Karpas-422 (cell line): ENCODE measurements at regions not wholly inside any gene's neighbourhood (a gene's known extent, or its start where the extent isn't known, plus 50 kb on each side); places are given as distances from the start of the nearest gene placed in this dataset.
"Not testable (repeated sequence)": the region's sequence is repeated elsewhere in the genome, so short reads cannot be mapped to it uniquely, and the experiment has no call there.

Experiments used
- DNase-seq: peaks from one replicate; pipeline ENCODE4 v3.0.0-alpha.2; 2015
- H2AFZ ChIP-seq: fragments of 200-600 bp; sonication (generic); 2 replicates; pipeline ENCODE4 v1.6.1; 2014; ENCODE audit warnings: antibody characterized with exemption, low read length, mixed read lengths
- H3K27ac ChIP-seq: fragments of 200-600 bp; sonication (generic); 2 replicates; pipeline ENCODE4 v1.5.1; 2014; ENCODE audit warnings: mild to moderate bottlenecking, low read length, moderate library complexity
- H3K27me3 ChIP-seq: fragments of 200-600 bp; sonication (generic); 2 replicates; pipeline ENCODE4 v1.6.1; 2014; ENCODE audit warnings: low read length, mixed read lengths
- H3K36me3 ChIP-seq: fragments of 200-600 bp; sonication (generic); 2 replicates; pipeline ENCODE4 v1.6.1; 2014; ENCODE audit warnings: low read length, mixed read lengths; ENCODE audit not compliant: insufficient read depth
- H3K4me1 ChIP-seq: fragments of 200-600 bp; sonication (generic); 2 replicates; pipeline ENCODE4 v1.6.1; 2014; ENCODE audit warnings: mild to moderate bottlenecking, low read length, mixed read lengths
- H3K4me2 ChIP-seq: fragments of 200-600 bp; sonication (generic); 2 replicates; pipeline ENCODE4 v1.6.1; 2014; ENCODE audit warnings: low read length, low read depth, mild to moderate bottlenecking; ENCODE audit not compliant: poor library complexity, severe bottlenecking
- H3K4me3 ChIP-seq: fragments of 200-600 bp; sonication (generic); 2 replicates; pipeline ENCODE4 v1.5.1; 2014; ENCODE audit warnings: mild to moderate bottlenecking, antibody characterized with exemption, low read length, mixed read lengths
- H3K79me2 ChIP-seq: fragments of 200-600 bp; sonication (generic); 2 replicates; pipeline ENCODE4 v1.6.1; 2014; ENCODE audit warnings: mild to moderate bottlenecking, low read length, mixed read lengths
- H3K9ac ChIP-seq: fragments of 200-600 bp; sonication (generic); 2 replicates; pipeline ENCODE4 v1.6.0; 2014; ENCODE audit warnings: low read length
- H3K9me2 ChIP-seq: fragments of 200-600 bp; sonication (generic), shearing (Covaris generic); replicated peaks from 2 replicates; pipeline ENCODE4 v1.6.0; 2014; ENCODE audit warnings: mild to moderate bottlenecking, low read length, moderate library complexity; ENCODE audit not compliant: insufficient read depth
- H3K9me3 ChIP-seq: fragments of 300-700, 200-600 bp; sonication (generic); 2 replicates; pipeline ENCODE4 v1.6.1; 2014; ENCODE audit warnings: low read length, mixed read lengths
- H4K20me1 ChIP-seq: fragments of 200-600 bp; sonication (generic); 2 replicates; pipeline ENCODE4 v1.6.1; 2014; ENCODE audit warnings: mild to moderate bottlenecking, antibody characterized with exemption, low read length, low read depth; ENCODE audit not compliant: insufficient read depth

GRCh38 chr4:3372933-3373465 lies 68.8 kb upstream of the HGFAC start:
- no peak for DNase-seq
- Histone ChIP-seq H3K27ac (no peak overlapping the region), H3K4me1 (no peaks in the 10 kb centered on the region)

GRCh38 chr4:3373468-3373867 lies 68.3 kb upstream of the HGFAC start:
- DNase-seq, result no peak
- Histone ChIP-seq H3K27me3 (no peaks in the 10 kb centered on the region), H2AFZ (no peak overlapping the region), H3K9me3 (no peaks in the 10 kb centered on the region), H3K36me3 (no peaks in the 10 kb centered on the region), H3K27ac (no peak overlapping the region), H3K4me1 (no peaks in the 10 kb centered on the region), H4K20me1 (no peaks in the 10 kb centered on the region), H3K79me2 (no peaks in the 10 kb centered on the region), H3K9ac (no peak overlapping the region), H3K4me2 (no peak overlapping the region), H3K4me3 (no peak overlapping the region), H3K9me2 (no peaks in the 10 kb centered on the region)

More at GRCh38 chr4:3372933-3373465, 68.8 kb upstream of the HGFAC start:
- H3K9me2 ChIP-seq, result no peaks in the 10 kb centered on the region
- H3K9ac ChIP-seq, result no peak overlapping the region
- no peaks in the 10 kb centered on the region for H3K27me3 ChIP-seq
- no peaks in the 10 kb centered on the region for H4K20me1 ChIP-seq
- H3K9me3 ChIP-seq, result no peaks in the 10 kb centered on the region
- no peak overlapping the region for H3K4me3 ChIP-seq
- H3K79me2 ChIP-seq, result no peaks in the 10 kb centered on the region
- H3K4me2 ChIP-seq, result no peak overlapping the region
- H3K36me3 ChIP-seq, result no peaks in the 10 kb centered on the region
- H2AFZ ChIP-seq, result no peak overlapping the region

DNA sequence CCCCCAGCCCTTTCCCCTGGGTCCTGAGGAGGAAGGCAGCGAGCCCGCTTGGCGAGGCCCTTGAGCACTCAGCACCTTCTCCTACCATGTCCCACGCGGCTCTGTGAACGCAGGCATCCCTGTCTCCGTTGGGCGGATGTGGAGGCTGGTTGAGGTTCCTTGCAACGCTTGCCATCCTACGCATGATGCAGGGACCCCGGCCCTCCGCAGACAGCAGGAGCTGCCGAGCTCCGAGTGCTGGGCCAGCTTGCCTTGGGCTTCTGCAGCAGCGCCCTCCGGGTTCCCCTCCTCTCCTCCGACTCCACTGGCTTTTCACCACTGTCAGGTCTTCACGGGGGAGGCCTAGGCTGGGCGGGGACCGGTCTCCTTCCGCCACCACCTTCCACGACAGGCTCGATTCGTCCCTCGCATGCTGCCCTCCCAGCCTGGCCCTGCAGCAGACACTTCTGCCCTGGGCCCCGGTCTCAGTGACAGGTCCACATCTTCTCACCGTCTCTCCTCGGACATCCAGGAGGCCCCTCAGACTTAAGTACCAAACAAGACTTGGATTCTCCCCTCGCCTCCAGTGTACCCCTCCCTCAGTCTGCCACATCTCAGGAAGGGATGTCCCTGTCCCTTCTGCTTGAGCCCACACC lies 67.6 kb upstream of the HGFAC start:
- no peaks in the 10 kb centered on the region for H3K4me1 ChIP-seq
- H3K9me2 ChIP-seq, result no peaks in the 10 kb centered on the region
- no peaks in the 10 kb centered on the region for H4K20me1 ChIP-seq
- no peaks in the 10 kb centered on the region for H3K27me3 ChIP-seq
- no peaks in the 10 kb centered on the region for H3K9me3 ChIP-seq
- no peak overlapping the region for H3K4me2 ChIP-seq
- H3K4me3 ChIP-seq, result no peak overlapping the region
- DNase-seq, result no peak
- no peaks in the 10 kb centered on the region for H3K36me3 ChIP-seq
- no peaks in the 10 kb centered on the region for H3K79me2 ChIP-seq
- no peak overlapping the region for H2AFZ ChIP-seq
- H3K27ac ChIP-seq, result no peak overlapping the region
- no peak overlapping the region for H3K9ac ChIP-seq

- no peaks in the 10 kb centered on the region for H3K36me3 ChIP-seq
- no peaks in the 10 kb centered on the region for H3K27me3 ChIP-seq
- no peak for DNase-seq
- no peak overlapping the region for H3K9ac ChIP-seq
- H4K20me1 ChIP-seq, result no peaks in the 10 kb centered on the region
- H3K4me3 ChIP-seq, result no peak overlapping the region
- no peak overlapping the region for H3K4me2 ChIP-seq
- no peaks in the 10 kb centered on the region for H3K9me3 ChIP-seq
- no peaks in the 10 kb centered on the region for H3K79me2 ChIP-seq
- H3K4me1 ChIP-seq, result no peaks in the 10 kb centered on the region
- no peaks in the 10 kb centered on the region for H3K9me2 ChIP-seq
- H2AFZ ChIP-seq, result no peak overlapping the region
- no peak overlapping the region for H3K27ac ChIP-seq
These were observed 67.1 kb upstream of the HGFAC start for GRCh38 chr4:3374667-3375066.

DNA sequence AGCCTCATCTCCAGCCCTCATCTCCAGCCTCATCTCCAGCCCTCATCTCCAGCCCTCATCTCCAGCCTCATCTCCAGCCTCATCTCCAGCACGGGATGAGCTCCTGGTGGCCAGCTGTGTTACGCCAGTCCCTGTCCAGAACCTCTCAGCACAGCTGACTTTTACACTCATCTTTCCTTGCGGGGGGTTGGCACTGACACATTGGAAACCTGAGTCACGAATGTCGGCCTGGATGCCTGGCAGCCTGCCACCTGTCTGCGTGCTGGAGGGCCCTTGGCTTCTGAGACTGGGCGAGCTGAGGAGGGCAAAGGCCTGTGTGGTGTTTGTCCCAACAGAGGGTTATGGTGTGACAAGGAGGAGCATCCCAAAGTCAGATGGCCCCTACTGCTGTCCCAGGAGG lies 66.1 kb upstream of the HGFAC start:
- Histone ChIP-seq H2AFZ (no peak overlapping the region), H3K9me3 (peaks cover 3% of the 10 kb centered on the region; the same call in 1 of the 2 replicates), H3K79me2 (no peaks in the 10 kb centered on the region), H3K36me3 (no peaks in the 10 kb centered on the region), H3K27me3 (no peaks in the 10 kb centered on the region), H3K4me3 (no peak overlapping the region), H3K9ac (no peak overlapping the region), H3K27ac (no peak overlapping the region), H3K4me1 (no peaks in the 10 kb centered on the region), H4K20me1 (no peaks in the 10 kb centered on the region), H3K4me2 (no peak overlapping the region), H3K9me2 (no peaks in the 10 kb centered on the region)
- DNase-seq, result no peak

DNA sequence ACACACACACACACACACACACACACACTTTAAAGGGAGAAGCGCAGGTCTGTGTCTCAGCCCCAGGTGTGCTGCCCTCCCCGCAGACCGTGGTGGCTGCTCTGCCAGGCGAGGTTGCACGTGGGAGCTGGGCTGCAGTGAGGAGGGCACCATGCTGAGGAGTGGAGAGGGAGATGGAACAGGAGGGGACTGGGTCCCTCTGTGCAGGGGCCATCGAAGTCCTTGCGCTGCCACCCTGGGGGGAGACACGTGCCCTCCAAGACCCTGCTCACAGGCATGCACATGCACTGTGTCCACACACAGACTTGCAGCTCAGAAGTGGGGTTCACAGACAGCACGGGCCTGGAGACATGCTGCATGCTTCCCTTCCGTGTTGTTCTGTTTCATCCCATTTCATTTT lies 65.5 kb upstream of the HGFAC start:
- H3K79me2 ChIP-seq, result no peaks in the 10 kb centered on the region
- H4K20me1 ChIP-seq, result no peaks in the 10 kb centered on the region
- peaks cover 6% of the 10 kb centered on the region; the same call in 1 of the 2 replicates for H3K9me3 ChIP-seq
- H3K4me3 ChIP-seq, result no peak overlapping the region
- H3K4me1 ChIP-seq, result no peaks in the 10 kb centered on the region
- no peaks in the 10 kb centered on the region for H3K27me3 ChIP-seq
- DNase-seq, result no peak
- no peak overlapping the region for H2AFZ ChIP-seq
- H3K4me2 ChIP-seq, result no peak overlapping the region
- H3K9ac ChIP-seq, result no peak overlapping the region
- no peak overlapping the region for H3K27ac ChIP-seq
- no peaks in the 10 kb centered on the region for H3K9me2 ChIP-seq
- no peaks in the 10 kb centered on the region for H3K36me3 ChIP-seq

DNA sequence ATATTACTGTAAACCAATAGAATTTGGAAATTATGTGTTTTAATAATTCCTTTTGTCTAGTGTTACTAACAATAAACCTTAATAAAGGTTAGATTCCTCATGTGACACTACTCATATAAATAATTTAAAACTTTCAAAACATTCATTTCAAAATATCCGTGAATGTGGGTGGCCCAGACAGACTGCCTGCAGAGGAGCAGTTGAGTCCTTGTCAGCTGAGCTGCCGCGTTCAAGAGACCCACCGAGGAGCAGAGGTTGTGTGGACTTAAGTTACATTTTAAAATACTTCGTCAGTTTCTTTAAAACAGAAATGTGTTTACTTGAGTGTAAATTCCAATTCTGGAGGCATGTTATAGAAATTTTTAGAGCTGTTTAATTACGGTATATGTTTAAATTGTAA lies 64.2 kb upstream of the HGFAC start:
- H3K9ac ChIP-seq, result no peak overlapping the region
- H2AFZ ChIP-seq, result no peak overlapping the region
- no peak for DNase-seq
- no peaks in the 10 kb centered on the region for H3K79me2 ChIP-seq
- H3K27me3 ChIP-seq, result no peaks in the 10 kb centered on the region
- no peaks in the 10 kb centered on the region for H3K9me2 ChIP-seq
- no peak overlapping the region for H3K4me2 ChIP-seq
- no peaks in the 10 kb centered on the region for H4K20me1 ChIP-seq
- H3K27ac ChIP-seq, result no peak overlapping the region
- H3K4me3 ChIP-seq, result no peak overlapping the region
- no peaks in the 10 kb centered on the region for H3K36me3 ChIP-seq
- H3K9me3 ChIP-seq, result peaks cover 6% of the 10 kb centered on the region; the same call in 1 of the 2 replicates
- H3K4me1 ChIP-seq, result no peaks in the 10 kb centered on the region

- not testable (repeated sequence) for H3K9me2 ChIP-seq, H3K79me2 ChIP-seq, H3K27me3 ChIP-seq, H4K20me1 ChIP-seq, H3K27ac ChIP-seq, H3K4me2 ChIP-seq, H3K4me1 ChIP-seq, H3K9me3 ChIP-seq, H3K9ac ChIP-seq, H3K36me3 ChIP-seq, H3K4me3 ChIP-seq, DNase-seq, H2AFZ ChIP-seq
These were observed 61.4 kb upstream of the HGFAC start for GRCh38 chr4:3380336-3380735.
